ENCODE measurements at regions not wholly inside any gene's neighbourhood (a gene's known extent, or its start where the extent isn't known, plus 50 kb on each side); places are given as distances from the start of the nearest gene placed in this dataset.

GRCh38 chr4:115729739-115730266, 616.4 kb upstream of the NDST4 start:
- intact Hi-C loops (cut with DNase I), result no loop called here
- H3K9me3 ChIP-seq, result no peaks in the 10 kb centered on the region
- H3K27me3 ChIP-seq, result no peaks in the 10 kb centered on the region
- DNase-seq, result no peak
- TF ChIP-seq CTCF (IDR thresholded peaks at IDR 0.05) (no peak), POLR2A (IDR thresholded peaks at IDR 0.05) (no peak)
- H3K4me1 ChIP-seq, result no peaks in the 10 kb centered on the region
- H3K36me3 ChIP-seq, result no peaks in the 10 kb centered on the region
- no peak overlapping the region for H3K27ac ChIP-seq
- H3K4me3 ChIP-seq (replicated peaks in 1 of 3), result no peak overlapping the region
- WGBS, 2 donors, result 82 to 86% methylated on average over 5 of the region's 5 CpGs

GRCh38 chr4:115723621-115724020, 610.2 kb upstream of the NDST4 start:
- 97% methylated on average over 3 of the region's 3 CpGs for WGBS, 2 donors

GRCh38 chr4:115720611-115721010, 607.2 kb upstream of the NDST4 start:
- no peak for DNase-seq
- intact Hi-C loops (cut with DNase I), result no loop called here
- 77 to 84% methylated on average over 1 of the region's 1 CpG for WGBS, 2 donors
- no peak overlapping the region for H3K27ac ChIP-seq
- no peaks in the 10 kb centered on the region for H3K36me3 ChIP-seq
- H3K4me3 ChIP-seq (replicated peaks in 1 of 3), result no peak overlapping the region
- TF ChIP-seq CTCF (IDR thresholded peaks at IDR 0.05) (no peak), POLR2A (IDR thresholded peaks at IDR 0.05) (no peak)
- H3K27me3 ChIP-seq, result no peaks in the 10 kb centered on the region
- no peaks in the 10 kb centered on the region for H3K9me3 ChIP-seq
- no peaks in the 10 kb centered on the region for H3K4me1 ChIP-seq

More at GRCh38 chr4:115723621-115724020, 610.2 kb upstream of the NDST4 start:
- no peaks in the 10 kb centered on the region for H3K4me1 ChIP-seq
- H3K9me3 ChIP-seq, result no peaks in the 10 kb centered on the region
- H3K4me3 ChIP-seq (replicated peaks in 1 of 3), result no peak overlapping the region
- H3K27ac ChIP-seq, result no peak overlapping the region
- intact Hi-C loops (cut with DNase I), result no loop called here
- no peaks in the 10 kb centered on the region for H3K27me3 ChIP-seq
- no peaks in the 10 kb centered on the region for H3K36me3 ChIP-seq
- no peak for DNase-seq
- no peak for TF ChIP-seq POLR2A (IDR thresholded peaks at IDR 0.05)
- TF ChIP-seq CTCF (IDR thresholded peaks at IDR 0.05), result no peak

- Histone ChIP-seq H3K36me3 (no peaks in the 10 kb centered on the region), H3K27me3 (no peaks in the 10 kb centered on the region)
Observed at GRCh38 chr4:115711575-115711974, 598.2 kb upstream of the NDST4 start.

GRCh38 chr4:115688961-115689360, 575.5 kb upstream of the NDST4 start:
- Histone ChIP-seq H3K36me3 (no peaks in the 10 kb centered on the region), H3K9me3 (no peaks in the 10 kb centered on the region), H3K27me3 (no peaks in the 10 kb centered on the region), H3K4me1 (no peaks in the 10 kb centered on the region), H3K27ac (no peak overlapping the region), H3K4me3 (replicated peaks in 1 of 3) (no peak overlapping the region)
- TF ChIP-seq POLR2A (IDR thresholded peaks at IDR 0.05) (no peak), CTCF (IDR thresholded peaks at IDR 0.05) (no peak)
- intact Hi-C loops (cut with DNase I), result no loop called here
- no peak for DNase-seq

More at GRCh38 chr4:115711575-115711974, 598.2 kb upstream of the NDST4 start:
- no peak for DNase-seq
- H3K4me1 ChIP-seq, result no peaks in the 10 kb centered on the region
- H3K4me3 ChIP-seq (replicated peaks in 1 of 3), result no peak overlapping the region
- 20 to 48% methylated on average over 2 of the region's 2 CpGs for WGBS, 2 donors
- H3K9me3 ChIP-seq, result no peaks in the 10 kb centered on the region
- intact Hi-C loops (cut with DNase I), result no loop called here
- H3K27ac ChIP-seq, result no peak overlapping the region
- TF ChIP-seq POLR2A (IDR thresholded peaks at IDR 0.05) (no peak), CTCF (IDR thresholded peaks at IDR 0.05) (no peak)
